SK-N-SH treated with all-trans-retinoic acid at 6 μM for 48 hours (cell line): ENCODE measurements at regions not wholly inside any gene's neighbourhood (a gene's known extent, or its start where the extent isn't known, plus 50 kb on each side); places are given as distances from the start of the nearest gene placed in this dataset.

ENCODE experiments used
- ATAC-seq: fragments of 200-7000 bp; cut with Tn5 transposase; 3 replicates; pipeline ENCODE4 v1.9.1; 2020; ENCODE audit warnings: mild to moderate bottlenecking, moderate library complexity
- BACH2 ChIP-seq: fragments of 250-450 bp; sonication (Bioruptor Pico); IDR thresholded peaks from 2 replicates; pipeline ENCODE4 v1.9.0; 2021; ENCODE audit warnings: mild to moderate bottlenecking, borderline replicate concordance
- CSDC2 ChIP-seq: fragments of 250-450 bp; sonication (Bioruptor Pico); IDR thresholded peaks from 2 replicates; pipeline ENCODE4 v1.5.0; 2020; ENCODE audit warnings: mild to moderate bottlenecking, moderate library complexity
- ESRRG ChIP-seq: fragments of 250-450 bp; sonication (Bioruptor Pico); IDR thresholded peaks from 2 replicates; pipeline ENCODE4 v1.6.1; 2021; ENCODE audit warnings: mild to moderate bottlenecking
- GLIS3 ChIP-seq: fragments of 250-450 bp; sonication (Bioruptor Pico); IDR thresholded peaks from 2 replicates; pipeline ENCODE4 v1.5.0; 2020; ENCODE audit warnings: mild to moderate bottlenecking, moderate library complexity
- ISL1 ChIP-seq: fragments of 250-450 bp; sonication (Bioruptor Pico); IDR thresholded peaks from 2 replicates; pipeline ENCODE4 v2.1.2; 2022; ENCODE audit warnings: mild to moderate bottlenecking, moderate library complexity
- OSR1 ChIP-seq: fragments of 250-450 bp; sonication (Bioruptor Pico); IDR thresholded peaks from 2 replicates; pipeline ENCODE4 v1.8.0; 2022; ENCODE audit warnings: moderate library complexity, mild to moderate bottlenecking, inconsistent platforms
- PPARA ChIP-seq: fragments of 250-450 bp; sonication (Bioruptor Pico); IDR thresholded peaks from 2 replicates; pipeline ENCODE4 v1.5.0; 2020; ENCODE audit warnings: mild to moderate bottlenecking, borderline replicate concordance
- RARB ChIP-seq: fragments of 250-450 bp; sonication (Bioruptor Pico); IDR thresholded peaks from 2 replicates; pipeline ENCODE4 v1.8.0; 2021; ENCODE audit warnings: mild to moderate bottlenecking, moderate library complexity
- SNAI2 ChIP-seq: fragments of 250-450 bp; sonication (Bioruptor Pico); IDR thresholded peaks from 2 replicates; pipeline ENCODE4 v1.5.0; 2020; ENCODE audit warnings: mild to moderate bottlenecking, moderate library complexity
- TCF4 ChIP-seq: fragments of 250-450 bp; sonication (Bioruptor Pico); IDR thresholded peaks from 2 replicates; pipeline ENCODE4 v1.8.0; 2021; ENCODE audit warnings: mild to moderate bottlenecking, moderate library complexity, borderline replicate concordance
- ZC3H10 ChIP-seq: fragments of 250-450 bp; sonication (Bioruptor Pico); IDR thresholded peaks from 2 replicates; pipeline ENCODE4 v1.5.1; 2021; ENCODE audit warnings: mild to moderate bottlenecking, moderate library complexity
- ZFP3 ChIP-seq: fragments of 250-450 bp; sonication (Bioruptor Pico); IDR thresholded peaks from 2 replicates; pipeline ENCODE4 v1.5.0; 2020; ENCODE audit warnings: mild to moderate bottlenecking, moderate library complexity
- ZFP30 ChIP-seq: fragments of 450-650 bp; formaldehyde crosslinking; IDR thresholded peaks from 2 replicates; pipeline ENCODE4 v1.5.0; 2022; ENCODE audit warnings: mild to moderate bottlenecking, moderate library complexity
- ZNF70 ChIP-seq: fragments of 450-650 bp; formaldehyde crosslinking; IDR thresholded peaks from 2 replicates; pipeline ENCODE4 v1.5.0; 2020; ENCODE audit warnings: mild to moderate bottlenecking, moderate library complexity
- ZNF8 ChIP-seq: fragments of 450-650 bp; formaldehyde crosslinking; IDR thresholded peaks from 2 replicates; pipeline ENCODE4 v1.5.0; 2020; ENCODE audit warnings: mild to moderate bottlenecking, moderate library complexity
- TF ChIP-seq, protein P1 (sequence below): fragments of 250-450 bp; sonication (Bioruptor Pico); IDR thresholded peaks from 2 replicates; pipeline ENCODE4 v1.5.0; 2020; ENCODE audit warnings: mild to moderate bottlenecking, moderate library complexity
- TF ChIP-seq, protein P2 (sequence below): fragments of 250-450 bp; sonication (Bioruptor Pico); IDR thresholded peaks from 2 replicates; pipeline ENCODE4 v1.5.1; 2020; ENCODE audit warnings: low read depth, mild to moderate bottlenecking, moderate library complexity
- TF ChIP-seq, protein P3 (sequence below): fragments of 250-450 bp; sonication (Bioruptor Pico); IDR thresholded peaks from 2 replicates; pipeline ENCODE4 v1.8.0; 2021; ENCODE audit warnings: low read depth, mild to moderate bottlenecking, moderate library complexity, borderline replicate concordance
- TF ChIP-seq, protein P4 (sequence below): fragments of 250-450 bp; sonication (Bioruptor Pico); IDR thresholded peaks from 2 replicates; pipeline ENCODE4 v1.5.1; 2021; ENCODE audit warnings: mild to moderate bottlenecking, moderate library complexity
- TF ChIP-seq, protein P5 (sequence below): fragments of 250-450 bp; sonication (Bioruptor Pico); IDR thresholded peaks from 2 replicates; pipeline ENCODE4 v1.8.0; 2020; ENCODE audit warnings: mild to moderate bottlenecking, moderate library complexity, borderline replicate concordance

DNA sequence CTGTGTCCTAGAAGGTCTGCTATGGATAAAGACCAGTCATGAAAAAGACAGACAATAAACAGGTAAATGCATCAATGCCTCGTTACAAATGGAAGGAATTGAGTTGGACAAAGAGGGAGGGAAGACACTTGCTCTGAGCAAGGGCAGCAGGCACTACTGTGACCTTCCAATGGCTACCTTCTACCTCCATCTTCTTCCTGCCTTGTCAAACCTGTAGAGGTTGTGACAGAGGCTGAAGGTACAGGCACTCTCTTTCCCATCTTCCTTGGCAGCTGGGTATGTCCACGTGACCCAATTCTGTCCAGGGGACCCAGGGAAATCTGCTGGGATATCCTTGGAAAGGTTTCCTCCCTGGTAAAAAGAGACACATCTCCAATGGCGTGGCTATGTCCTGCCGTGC is 274.8 kb downstream of the TFAP2C start:
- ATAC-seq, result no peak
- TF ChIP-seq ZFP3 (CRISPR knock-in tag) (no peak), PPARA (CRISPR knock-in tag) (no peak), CSDC2 (no peak), ZNF8 (CRISPR knock-in tag) (no peak), TCF4 (CRISPR knock-in tag) (no peak), ZNF70 (CRISPR knock-in tag) (no peak), BACH2 (CRISPR knock-in tag) (no peak)
- TF ChIP-seq, protein P1, sequence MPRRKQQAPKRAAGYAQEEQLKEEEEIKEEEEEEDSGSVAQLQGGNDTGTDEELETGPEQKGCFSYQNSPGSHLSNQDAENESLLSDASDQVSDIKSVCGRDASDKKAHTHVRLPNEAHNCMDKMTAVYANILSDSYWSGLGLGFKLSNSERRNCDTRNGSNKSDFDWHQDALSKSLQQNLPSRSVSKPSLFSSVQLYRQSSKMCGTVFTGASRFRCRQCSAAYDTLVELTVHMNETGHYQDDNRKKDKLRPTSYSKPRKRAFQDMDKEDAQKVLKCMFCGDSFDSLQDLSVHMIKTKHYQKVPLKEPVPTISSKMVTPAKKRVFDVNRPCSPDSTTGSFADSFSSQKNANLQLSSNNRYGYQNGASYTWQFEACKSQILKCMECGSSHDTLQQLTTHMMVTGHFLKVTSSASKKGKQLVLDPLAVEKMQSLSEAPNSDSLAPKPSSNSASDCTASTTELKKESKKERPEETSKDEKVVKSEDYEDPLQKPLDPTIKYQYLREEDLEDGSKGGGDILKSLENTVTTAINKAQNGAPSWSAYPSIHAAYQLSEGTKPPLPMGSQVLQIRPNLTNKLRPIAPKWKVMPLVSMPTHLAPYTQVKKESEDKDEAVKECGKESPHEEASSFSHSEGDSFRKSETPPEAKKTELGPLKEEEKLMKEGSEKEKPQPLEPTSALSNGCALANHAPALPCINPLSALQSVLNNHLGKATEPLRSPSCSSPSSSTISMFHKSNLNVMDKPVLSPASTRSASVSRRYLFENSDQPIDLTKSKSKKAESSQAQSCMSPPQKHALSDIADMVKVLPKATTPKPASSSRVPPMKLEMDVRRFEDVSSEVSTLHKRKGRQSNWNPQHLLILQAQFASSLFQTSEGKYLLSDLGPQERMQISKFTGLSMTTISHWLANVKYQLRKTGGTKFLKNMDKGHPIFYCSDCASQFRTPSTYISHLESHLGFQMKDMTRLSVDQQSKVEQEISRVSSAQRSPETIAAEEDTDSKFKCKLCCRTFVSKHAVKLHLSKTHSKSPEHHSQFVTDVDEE (CRISPR knock-in tag), result no peak

DNA sequence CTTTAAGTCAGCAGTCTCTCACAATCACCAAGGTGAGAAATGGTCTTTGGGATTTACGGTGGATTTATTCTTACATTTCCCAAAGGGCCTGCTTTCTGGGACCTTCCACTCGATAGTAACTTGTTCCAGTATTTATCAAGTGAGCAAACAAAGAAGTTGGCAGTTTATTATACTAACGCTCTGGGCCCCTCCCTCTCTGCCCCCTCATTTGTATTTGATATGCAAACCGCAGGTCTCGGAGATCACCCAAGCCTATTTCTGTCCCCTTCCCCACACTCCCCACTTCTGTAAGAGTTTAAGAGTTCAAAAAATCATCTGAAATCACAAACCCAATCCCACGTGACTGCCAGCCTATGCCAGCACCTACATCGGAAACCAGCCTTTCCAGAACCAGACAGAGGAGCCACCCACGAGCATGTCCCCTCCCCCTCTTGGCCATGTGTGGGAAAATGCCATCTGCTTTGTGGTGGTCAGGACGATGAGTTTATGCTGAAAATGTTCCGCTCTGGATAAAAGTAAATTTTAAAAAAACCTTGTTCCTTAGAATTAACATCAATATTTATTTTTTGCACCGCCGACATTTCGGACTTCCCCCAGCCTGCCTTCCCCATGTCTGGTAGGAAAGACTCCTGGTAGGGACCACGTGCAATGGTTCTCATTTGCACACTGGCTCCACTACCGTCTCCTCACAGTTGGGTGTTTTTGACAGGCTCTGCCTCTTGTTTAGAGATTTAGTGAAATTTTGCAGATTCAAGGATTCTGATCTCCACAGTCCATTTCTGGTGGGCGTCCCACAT is 281.0 kb downstream of the TFAP2C start:
- no peak for ATAC-seq
- TF ChIP-seq ESRRG (CRISPR knock-in tag) (no peak), BACH2 (CRISPR knock-in tag) (no peak), TCF4 (CRISPR knock-in tag) (no peak), ZNF8 (CRISPR knock-in tag) (no peak), GLIS3 (CRISPR knock-in tag) (no peak), ISL1 (CRISPR knock-in tag) (no peak), ZFP30 (CRISPR knock-in tag) (no peak), ZNF70 (CRISPR knock-in tag) (no peak), OSR1 (no peak), SNAI2 (CRISPR knock-in tag) (no peak), PPARA (CRISPR knock-in tag) (no peak), ZFP3 (CRISPR knock-in tag) (no peak), ZC3H10 (CRISPR knock-in tag) (no peak)
- TF ChIP-seq, protein P2, sequence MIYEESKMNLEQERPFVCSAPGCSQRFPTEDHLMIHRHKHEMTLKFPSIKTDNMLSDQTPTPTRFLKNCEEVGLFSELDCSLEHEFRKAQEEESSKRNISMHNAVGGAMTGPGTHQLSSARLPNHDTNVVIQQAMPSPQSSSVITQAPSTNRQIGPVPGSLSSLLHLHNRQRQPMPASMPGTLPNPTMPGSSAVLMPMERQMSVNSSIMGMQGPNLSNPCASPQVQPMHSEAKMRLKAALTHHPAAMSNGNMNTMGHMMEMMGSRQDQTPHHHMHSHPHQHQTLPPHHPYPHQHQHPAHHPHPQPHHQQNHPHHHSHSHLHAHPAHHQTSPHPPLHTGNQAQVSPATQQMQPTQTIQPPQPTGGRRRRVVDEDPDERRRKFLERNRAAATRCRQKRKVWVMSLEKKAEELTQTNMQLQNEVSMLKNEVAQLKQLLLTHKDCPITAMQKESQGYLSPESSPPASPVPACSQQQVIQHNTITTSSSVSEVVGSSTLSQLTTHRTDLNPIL (CRISPR knock-in tag), result no peak
- TF ChIP-seq, protein P3, sequence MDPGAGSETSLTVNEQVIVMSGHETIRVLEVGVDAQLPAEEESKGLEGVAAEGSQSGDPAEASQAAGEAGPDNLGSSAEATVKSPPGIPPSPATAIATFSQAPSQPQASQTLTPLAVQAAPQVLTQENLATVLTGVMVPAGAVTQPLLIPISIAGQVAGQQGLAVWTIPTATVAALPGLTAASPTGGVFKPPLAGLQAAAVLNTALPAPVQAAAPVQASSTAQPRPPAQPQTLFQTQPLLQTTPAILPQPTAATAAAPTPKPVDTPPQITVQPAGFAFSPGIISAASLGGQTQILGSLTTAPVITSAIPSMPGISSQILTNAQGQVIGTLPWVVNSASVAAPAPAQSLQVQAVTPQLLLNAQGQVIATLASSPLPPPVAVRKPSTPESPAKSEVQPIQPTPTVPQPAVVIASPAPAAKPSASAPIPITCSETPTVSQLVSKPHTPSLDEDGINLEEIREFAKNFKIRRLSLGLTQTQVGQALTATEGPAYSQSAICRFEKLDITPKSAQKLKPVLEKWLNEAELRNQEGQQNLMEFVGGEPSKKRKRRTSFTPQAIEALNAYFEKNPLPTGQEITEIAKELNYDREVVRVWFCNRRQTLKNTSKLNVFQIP (CRISPR knock-in tag), result no peak
- TF ChIP-seq, protein P4, sequence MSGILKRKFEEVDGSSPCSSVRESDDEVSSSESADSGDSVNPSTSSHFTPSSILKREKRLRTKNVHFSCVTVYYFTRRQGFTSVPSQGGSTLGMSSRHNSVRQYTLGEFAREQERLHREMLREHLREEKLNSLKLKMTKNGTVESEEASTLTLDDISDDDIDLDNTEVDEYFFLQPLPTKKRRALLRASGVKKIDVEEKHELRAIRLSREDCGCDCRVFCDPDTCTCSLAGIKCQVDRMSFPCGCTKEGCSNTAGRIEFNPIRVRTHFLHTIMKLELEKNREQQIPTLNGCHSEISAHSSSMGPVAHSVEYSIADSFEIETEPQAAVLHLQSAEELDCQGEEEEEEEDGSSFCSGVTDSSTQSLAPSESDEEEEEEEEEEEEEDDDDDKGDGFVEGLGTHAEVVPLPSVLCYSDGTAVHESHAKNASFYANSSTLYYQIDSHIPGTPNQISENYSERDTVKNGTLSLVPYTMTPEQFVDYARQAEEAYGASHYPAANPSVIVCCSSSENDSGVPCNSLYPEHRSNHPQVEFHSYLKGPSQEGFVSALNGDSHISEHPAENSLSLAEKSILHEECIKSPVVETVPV, result no peak
- TF ChIP-seq, protein P5, sequence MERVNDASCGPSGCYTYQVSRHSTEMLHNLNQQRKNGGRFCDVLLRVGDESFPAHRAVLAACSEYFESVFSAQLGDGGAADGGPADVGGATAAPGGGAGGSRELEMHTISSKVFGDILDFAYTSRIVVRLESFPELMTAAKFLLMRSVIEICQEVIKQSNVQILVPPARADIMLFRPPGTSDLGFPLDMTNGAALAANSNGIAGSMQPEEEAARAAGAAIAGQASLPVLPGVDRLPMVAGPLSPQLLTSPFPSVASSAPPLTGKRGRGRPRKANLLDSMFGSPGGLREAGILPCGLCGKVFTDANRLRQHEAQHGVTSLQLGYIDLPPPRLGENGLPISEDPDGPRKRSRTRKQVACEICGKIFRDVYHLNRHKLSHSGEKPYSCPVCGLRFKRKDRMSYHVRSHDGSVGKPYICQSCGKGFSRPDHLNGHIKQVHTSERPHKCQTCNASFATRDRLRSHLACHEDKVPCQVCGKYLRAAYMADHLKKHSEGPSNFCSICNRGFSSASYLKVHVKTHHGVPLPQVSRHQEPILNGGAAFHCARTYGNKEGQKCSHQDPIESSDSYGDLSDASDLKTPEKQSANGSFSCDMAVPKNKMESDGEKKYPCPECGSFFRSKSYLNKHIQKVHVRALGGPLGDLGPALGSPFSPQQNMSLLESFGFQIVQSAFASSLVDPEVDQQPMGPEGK (CRISPR knock-in tag), result no peak

DNA sequence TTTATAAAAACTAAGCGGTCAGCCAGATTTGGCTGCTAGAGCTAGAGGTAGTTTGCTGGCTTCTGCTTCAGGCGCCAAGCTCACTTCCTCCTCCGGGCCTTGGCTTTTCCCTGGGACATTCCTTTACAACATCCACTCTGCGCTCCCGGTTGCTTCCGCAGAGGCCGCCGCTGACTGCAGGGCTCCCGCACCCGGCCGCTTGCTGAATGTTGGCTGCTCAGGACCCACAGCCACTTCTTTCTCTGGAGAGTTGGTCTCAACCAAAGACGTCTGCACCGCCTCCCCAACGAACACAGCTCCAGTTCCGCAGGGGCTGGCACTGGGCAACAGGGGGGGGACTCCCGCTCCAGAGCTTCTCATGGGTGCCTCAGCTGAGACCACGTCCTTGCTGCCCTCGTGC is 282.8 kb downstream of the TFAP2C start:
- ATAC-seq, result no peak

More for the DNA sequence above, 282.8 kb downstream of the TFAP2C start:
- TF ChIP-seq CSDC2, result no peak
- TF ChIP-seq RARB (CRISPR knock-in tag), result no peak
- TF ChIP-seq, all 23 proteins: peak for 0
